Activated naive CD4-positive, alpha-beta T cell treated with anti-CD3 and anti-CD28 coated beads, Interleukin-2, amount 50 U/mL, for 24 hours (primary cell): ENCODE measurements at regions not wholly inside any gene's neighbourhood (a gene's known extent, or its start where the extent isn't known, plus 50 kb on each side); places are given as distances from the start of the nearest gene placed in this dataset.

Source experiments
- H3K27ac Mint-ChIP-seq: one replicate; pipeline ENCODE4 v1.8.0; 2021; ENCODE audit warnings: mild to moderate bottlenecking, mixed read lengths
- H3K27me3 Mint-ChIP-seq: one replicate; pipeline ENCODE4 v1.8.0; 2021; ENCODE audit warnings: mixed read lengths
- H3K36me3 Mint-ChIP-seq: one replicate; pipeline ENCODE4 v1.8.0; 2021; ENCODE audit warnings: mixed read lengths
- H3K4me1 Mint-ChIP-seq: one replicate; pipeline ENCODE4 v1.8.0; 2021; ENCODE audit warnings: mixed read lengths
- H3K4me3 Mint-ChIP-seq: one replicate; pipeline ENCODE4 v1.8.0; 2021; ENCODE audit warnings: mild to moderate bottlenecking, mixed read lengths
- H3K9me3 Mint-ChIP-seq: one replicate; pipeline ENCODE4 v1.8.0; 2021; ENCODE audit warnings: mixed read lengths

DNA sequence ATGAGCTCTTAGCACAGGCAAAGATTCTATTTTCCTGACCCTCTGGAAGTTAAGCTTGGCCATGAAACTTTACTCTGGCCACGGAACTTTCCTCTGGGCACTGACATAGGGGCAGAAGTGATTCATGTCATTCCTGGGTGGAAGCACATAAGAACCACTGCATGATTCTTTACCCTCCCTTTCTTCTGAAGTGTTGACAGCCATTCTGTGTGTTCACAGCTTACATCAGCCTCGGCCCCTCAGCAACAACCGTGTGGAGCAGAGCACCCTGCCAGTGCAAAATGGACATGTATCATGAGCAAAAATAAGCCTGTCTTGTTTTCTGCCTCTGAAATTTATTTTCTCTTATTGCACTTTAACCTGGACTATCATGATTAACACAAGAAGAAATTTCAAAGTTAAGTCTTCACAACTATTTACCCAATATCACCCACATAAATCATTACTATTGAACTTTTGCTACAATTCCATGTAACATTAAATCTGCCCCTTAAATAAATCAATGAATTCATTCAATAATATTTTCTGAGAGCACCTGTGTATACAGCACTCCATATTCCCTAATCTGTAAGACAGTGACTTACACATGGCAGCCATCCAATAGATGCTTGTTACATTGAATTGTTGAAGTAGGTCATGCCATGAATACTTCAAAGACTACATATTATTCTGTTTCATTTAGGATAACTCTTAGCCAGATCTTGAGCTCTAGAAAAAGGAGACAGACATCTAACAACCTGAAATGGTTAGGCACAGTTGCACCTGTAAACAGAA is 531.9 kb downstream of the IRS1 start:
- Mint-ChIP-seq H3K27ac (no peak overlapping the region), H3K27me3 (peaks cover 21% of the 10 kb centered on the region), H3K36me3 (no peaks in the 10 kb centered on the region), H3K4me3 (no peak overlapping the region), H3K9me3 (peaks cover 4% of the 10 kb centered on the region), H3K4me1 (no peaks in the 10 kb centered on the region)

DNA sequence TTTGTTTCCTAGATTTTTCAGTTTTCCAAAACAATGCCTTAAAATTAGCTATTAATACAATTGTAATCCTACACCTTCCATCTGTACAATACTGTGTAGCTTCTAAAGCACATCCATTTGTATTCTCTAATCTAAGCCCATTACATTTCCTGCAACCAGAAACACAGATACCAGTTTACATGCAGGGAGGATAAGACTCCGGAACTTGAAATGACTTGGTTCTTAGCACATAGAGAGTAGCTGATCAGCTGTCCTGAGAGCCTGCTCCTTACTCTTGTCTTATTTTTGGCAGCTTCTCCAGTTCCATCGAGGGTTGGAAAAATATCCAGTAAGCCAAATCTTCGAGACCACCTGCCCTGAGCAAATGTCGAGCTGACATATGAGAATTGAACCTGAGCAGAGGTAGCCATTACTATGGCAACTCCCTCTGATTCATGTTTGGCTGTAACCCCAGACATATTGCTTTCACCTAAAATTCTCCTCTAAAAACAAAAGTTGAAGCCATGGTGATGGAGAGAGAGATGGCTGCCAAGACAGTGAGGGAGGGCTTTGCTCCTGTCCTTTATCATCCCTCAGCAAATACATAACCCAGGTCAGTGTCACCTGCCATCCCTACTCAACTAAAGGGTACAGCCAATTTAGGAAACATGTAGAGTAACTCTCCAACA is 542.8 kb downstream of the IRS1 start:
- no peak overlapping the region for H3K4me3 Mint-ChIP-seq
- H3K27me3 Mint-ChIP-seq = peaks cover 12% of the 10 kb centered on the region
- H3K27ac Mint-ChIP-seq = no peak overlapping the region
- H3K4me1 Mint-ChIP-seq = no peaks in the 10 kb centered on the region
- no peaks in the 10 kb centered on the region for H3K9me3 Mint-ChIP-seq
- no peaks in the 10 kb centered on the region for H3K36me3 Mint-ChIP-seq

DNA sequence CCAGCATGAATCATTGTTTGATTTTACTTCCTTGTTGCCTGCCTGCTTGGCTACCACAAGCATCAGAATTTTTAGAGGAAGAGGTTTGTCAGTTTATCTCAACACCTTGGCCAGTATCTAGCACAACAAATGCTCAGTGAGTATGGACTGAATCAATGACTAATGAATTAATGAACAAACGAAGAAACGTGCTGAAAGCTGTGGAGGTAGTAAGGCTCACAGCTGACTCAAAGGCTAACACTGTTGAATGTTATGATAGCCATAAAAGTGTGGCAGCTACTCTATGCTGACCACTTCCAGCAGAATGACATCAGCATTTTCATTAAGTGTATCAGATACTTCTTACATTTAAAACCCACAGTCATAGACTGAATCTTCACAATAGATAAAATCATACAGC is 543.4 kb downstream of the IRS1 start:
- Mint-ChIP-seq H3K27me3 (peaks cover 12% of the 10 kb centered on the region), H3K4me1 (no peaks in the 10 kb centered on the region), H3K36me3 (no peaks in the 10 kb centered on the region), H3K27ac (no peak overlapping the region), H3K9me3 (no peaks in the 10 kb centered on the region), H3K4me3 (no peak overlapping the region)

DNA sequence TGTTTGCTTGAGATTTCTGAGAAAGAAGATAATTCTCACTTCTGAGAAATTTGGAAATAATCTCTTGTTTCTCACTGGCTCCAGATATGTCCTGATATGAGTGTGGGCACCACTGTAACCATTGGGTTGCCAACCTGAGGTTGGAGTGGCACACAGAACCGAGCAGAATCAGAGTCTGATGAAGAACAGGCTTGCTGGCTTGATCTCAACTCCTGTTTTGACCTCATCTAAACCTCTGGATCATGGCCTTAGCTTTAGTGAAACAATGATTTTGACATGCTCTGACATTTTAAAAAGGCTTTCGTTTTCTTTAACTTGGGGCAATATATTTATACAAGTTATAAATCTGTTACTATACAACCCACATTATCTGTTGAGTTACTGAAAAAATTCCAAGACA is 548.0 kb downstream of the IRS1 start:
- no peak overlapping the region for H3K4me3 Mint-ChIP-seq
- no peaks in the 10 kb centered on the region for H3K9me3 Mint-ChIP-seq
- peaks cover 13% of the 10 kb centered on the region for H3K27me3 Mint-ChIP-seq
- no peak overlapping the region for H3K27ac Mint-ChIP-seq
- no peaks in the 10 kb centered on the region for H3K36me3 Mint-ChIP-seq
- H3K4me1 Mint-ChIP-seq = no peaks in the 10 kb centered on the region

DNA sequence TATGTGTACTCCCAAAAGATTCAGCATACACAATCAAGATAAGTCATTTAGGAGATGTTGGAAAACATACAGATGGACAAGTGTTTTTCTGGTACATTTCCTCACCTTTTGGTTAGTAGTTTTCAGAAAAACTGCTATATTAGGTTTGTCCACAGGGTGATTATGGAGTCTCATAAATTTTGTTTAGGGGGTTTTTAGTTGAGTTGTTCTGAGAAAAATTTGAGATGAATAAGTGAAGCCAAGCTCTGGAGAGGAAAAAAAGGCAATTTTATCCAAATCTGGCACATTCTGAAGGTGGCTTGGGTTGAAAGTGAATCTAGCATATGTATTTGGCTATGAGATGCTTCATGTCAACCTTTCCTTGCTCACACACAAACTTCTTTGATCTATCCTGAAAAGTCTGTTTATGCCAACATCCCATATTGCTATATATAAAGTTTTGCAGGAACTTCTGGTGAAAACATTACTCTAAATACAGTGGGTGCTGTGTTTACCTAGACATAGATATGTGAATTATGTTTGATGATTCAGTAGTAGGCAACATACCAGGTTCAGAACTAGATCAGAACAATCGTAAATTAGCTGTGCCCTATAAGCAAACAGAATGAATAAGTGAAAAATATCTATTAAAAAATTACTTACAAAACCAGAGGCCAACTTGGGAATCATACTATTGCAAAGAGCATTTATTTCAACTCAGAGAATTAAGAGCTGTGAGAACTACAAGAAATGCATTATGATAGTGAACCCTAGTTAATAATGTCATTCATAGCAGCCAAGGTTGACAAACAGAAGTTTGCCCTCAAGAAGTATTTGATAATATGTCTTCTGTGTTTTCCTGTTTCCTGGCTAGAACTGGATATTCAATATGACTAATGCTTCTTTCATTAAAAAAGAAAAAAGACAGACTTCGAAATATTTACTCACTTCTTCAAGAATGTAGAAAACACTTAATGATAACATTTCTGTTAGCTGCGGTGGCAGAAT is 552.0 kb downstream of the IRS1 start:
- Mint-ChIP-seq H3K4me3 (no peak overlapping the region), H3K27ac (no peak overlapping the region), H3K36me3 (no peaks in the 10 kb centered on the region), H3K9me3 (peaks cover 5% of the 10 kb centered on the region), H3K27me3 (peaks cover 13% of the 10 kb centered on the region), H3K4me1 (no peaks in the 10 kb centered on the region)

DNA sequence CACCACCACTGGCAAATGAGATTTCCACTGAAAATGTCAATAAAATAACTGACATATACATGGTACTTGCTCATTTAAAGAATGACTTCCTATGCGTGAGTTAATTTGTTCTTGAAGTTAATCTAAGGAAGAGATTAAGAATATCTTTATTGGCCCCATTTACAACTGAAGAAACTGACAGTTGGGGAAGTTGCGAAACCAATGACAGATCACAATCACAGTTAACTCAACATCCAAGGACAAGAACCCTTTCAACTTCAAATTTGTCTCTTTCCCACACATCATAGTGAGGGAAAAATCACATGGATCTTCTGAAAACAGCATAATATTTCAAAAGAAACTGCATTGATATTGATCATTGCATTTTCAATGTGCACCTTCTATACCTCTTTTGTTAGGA is 565.4 kb downstream of the IRS1 start:
- no peaks in the 10 kb centered on the region for H3K36me3 Mint-ChIP-seq
- H3K27me3 Mint-ChIP-seq = peaks cover 5% of the 10 kb centered on the region
- no peaks in the 10 kb centered on the region for H3K4me1 Mint-ChIP-seq
- no peak overlapping the region for H3K4me3 Mint-ChIP-seq
- no peak overlapping the region for H3K27ac Mint-ChIP-seq
- H3K9me3 Mint-ChIP-seq = no peaks in the 10 kb centered on the region

DNA sequence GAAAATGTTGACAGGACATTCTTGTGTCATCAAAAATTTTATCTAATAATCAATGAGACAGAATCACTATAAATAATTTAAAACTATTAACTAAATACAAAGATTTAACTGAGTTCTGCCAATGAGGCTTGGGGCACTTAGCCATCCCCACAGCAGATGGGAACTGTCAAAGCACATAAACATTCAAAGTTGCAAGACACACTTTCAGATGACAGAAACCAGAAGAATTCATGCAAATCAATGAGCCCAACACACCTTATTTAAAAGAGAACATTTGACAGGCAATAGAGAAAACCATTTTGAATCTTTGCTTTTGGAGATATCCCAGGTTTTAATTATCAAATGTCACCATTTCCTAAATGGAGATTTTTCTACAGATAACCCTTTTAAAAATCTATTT is 566.2 kb downstream of the IRS1 start:
- Mint-ChIP-seq H3K9me3 (no peaks in the 10 kb centered on the region), H3K36me3 (no peaks in the 10 kb centered on the region), H3K4me1 (no peaks in the 10 kb centered on the region), H3K27me3 (peaks cover 5% of the 10 kb centered on the region), H3K4me3 (no peak overlapping the region), H3K27ac (no peak overlapping the region)

DNA sequence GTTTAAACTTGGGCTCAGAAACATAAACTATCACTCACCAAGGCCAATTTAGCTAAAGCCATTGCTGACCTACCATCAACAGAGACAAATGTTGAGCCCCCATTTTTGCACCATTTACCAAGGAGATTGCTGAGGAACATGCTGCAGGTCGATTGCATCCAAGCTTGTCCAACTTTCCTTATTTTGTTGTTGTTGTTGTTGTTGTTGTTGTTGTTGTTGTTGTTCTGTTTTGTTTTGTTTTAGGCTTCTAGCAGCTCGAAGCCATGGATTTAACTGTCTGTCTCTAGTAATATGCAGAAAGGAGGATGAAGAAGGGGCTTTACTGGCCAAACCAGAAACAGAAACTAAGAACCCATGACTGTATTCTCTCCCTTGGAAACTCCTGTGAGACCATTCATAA is 571.5 kb downstream of the IRS1 start:
- Mint-ChIP-seq H3K36me3 (no peaks in the 10 kb centered on the region), H3K4me3 (no peak overlapping the region)

DNA sequence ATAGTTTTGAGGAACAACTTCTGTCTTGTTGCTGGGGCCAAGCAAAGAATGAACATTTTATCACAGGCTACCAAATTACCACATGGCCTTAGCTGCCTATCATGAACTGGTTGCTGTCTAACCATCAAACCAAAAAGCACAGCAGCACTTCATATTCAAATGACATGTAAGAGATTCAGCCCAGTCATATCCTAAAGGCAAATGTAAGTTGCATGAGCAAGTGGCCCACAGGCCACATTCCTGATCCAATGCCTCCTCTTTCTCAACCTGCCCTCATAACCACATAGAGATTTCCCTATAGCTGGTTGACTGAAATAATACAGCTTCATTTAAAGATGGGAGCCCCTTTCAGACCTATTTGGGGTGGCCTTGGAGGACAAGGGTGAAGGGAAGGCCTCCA is 572.3 kb downstream of the IRS1 start:
- Mint-ChIP-seq H3K4me1 (no peaks in the 10 kb centered on the region), H3K9me3 (no peaks in the 10 kb centered on the region), H3K27me3 (peaks cover 11% of the 10 kb centered on the region), H3K27ac (no peak overlapping the region), H3K36me3 (no peaks in the 10 kb centered on the region), H3K4me3 (no peak overlapping the region)

More for the DNA sequence above, 571.5 kb downstream of the IRS1 start:
- Mint-ChIP-seq H3K9me3 (no peaks in the 10 kb centered on the region), H3K27ac (no peak overlapping the region), H3K4me1 (no peaks in the 10 kb centered on the region), H3K27me3 (peaks cover 9% of the 10 kb centered on the region)

DNA sequence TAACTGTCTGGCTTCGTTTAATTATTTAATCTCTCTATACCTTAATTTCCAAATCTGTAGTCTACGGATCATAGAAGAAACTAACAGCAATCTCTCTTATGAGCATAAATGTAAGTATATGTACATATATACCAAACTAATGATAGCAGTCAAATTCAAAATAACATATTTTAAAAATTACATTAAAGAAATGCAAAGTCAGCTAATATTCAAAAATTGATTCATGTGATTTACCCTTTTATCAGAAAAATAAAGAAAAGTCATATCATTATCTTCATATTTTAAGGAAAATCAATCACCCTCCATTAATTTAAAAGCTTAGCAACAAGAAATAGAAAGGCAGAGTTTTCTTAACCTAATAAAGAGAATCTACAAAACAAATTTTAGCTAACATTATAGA is 575.9 kb downstream of the IRS1 start:
- no peak overlapping the region for H3K4me3 Mint-ChIP-seq
- no peaks in the 10 kb centered on the region for H3K36me3 Mint-ChIP-seq
- H3K27me3 Mint-ChIP-seq = peaks cover 9% of the 10 kb centered on the region
- H3K9me3 Mint-ChIP-seq = no peaks in the 10 kb centered on the region
- no peak overlapping the region for H3K27ac Mint-ChIP-seq
- no peaks in the 10 kb centered on the region for H3K4me1 Mint-ChIP-seq

DNA sequence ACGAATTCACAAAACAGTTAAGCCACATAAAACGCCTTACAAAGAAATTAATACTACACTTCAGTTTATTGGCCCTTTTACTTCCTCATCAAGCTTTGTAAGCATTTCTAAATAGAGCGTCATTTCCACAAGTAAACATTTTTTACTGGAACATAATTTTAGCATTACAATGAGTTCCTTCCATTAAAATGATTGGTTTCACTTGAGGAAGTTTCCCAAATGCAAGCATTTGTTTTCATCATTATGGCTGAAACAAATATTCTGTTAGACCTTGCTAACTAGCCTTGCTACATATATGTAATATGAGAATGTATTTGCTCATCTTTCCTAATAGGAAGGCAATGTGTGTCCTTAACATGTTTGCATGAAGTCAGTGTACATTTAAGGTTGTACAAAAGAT is 579.1 kb downstream of the IRS1 start:
- H3K4me1 Mint-ChIP-seq = peaks cover 4% of the 10 kb centered on the region
- H3K36me3 Mint-ChIP-seq = no peaks in the 10 kb centered on the region
- peaks cover 9% of the 10 kb centered on the region for H3K27me3 Mint-ChIP-seq
- H3K4me3 Mint-ChIP-seq = no peak overlapping the region
- no peaks in the 10 kb centered on the region for H3K9me3 Mint-ChIP-seq
- H3K27ac Mint-ChIP-seq = no peak overlapping the region

DNA sequence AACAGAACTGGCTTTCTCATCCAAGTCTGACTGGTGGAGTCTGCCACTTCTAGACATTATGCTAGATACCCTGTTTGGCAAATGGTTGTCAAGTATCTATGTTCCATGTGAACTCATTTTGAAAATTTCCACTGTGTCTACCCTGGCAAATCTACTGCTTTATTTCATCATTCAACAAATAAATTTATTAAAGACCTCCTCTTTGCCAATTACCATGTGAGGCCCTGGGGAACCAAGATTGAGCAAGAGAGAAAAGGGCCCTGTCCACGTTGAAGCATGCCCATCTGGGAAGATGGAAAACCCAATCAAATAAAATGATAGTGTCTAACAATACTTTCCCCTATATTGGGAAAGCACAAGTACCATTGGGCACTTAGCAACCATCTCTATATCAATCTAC is 582.4 kb downstream of the IRS1 start:
- H3K27me3 Mint-ChIP-seq = peaks cover 3% of the 10 kb centered on the region
- no peaks in the 10 kb centered on the region for H3K9me3 Mint-ChIP-seq
- no peak overlapping the region for H3K27ac Mint-ChIP-seq
- H3K36me3 Mint-ChIP-seq = no peaks in the 10 kb centered on the region
- H3K4me3 Mint-ChIP-seq = no peak overlapping the region
- H3K4me1 Mint-ChIP-seq = peaks cover 4% of the 10 kb centered on the region

DNA sequence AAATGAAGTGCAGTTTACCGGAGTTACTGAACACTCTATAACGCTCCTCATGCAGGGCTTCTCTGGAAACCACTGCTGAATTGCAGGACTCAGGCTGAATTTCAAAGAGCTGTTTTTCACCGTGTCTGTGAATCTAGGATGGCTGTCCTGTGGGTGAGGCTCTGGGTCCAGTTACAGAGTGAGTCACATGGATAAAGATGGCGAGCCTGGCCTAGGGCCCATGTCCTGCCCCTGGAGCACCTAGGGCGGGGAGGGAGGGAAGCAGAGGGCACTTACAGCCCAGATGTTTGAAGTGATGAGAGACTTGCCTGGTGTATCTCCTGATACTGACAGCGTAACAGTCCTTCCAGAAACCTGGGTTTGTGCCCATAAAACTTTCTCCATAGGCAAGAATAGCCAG is 583.0 kb downstream of the IRS1 start:
- Mint-ChIP-seq H3K9me3 (no peaks in the 10 kb centered on the region), H3K27me3 (peaks cover 3% of the 10 kb centered on the region), H3K4me3 (no peak overlapping the region), H3K4me1 (peaks cover 4% of the 10 kb centered on the region), H3K27ac (no peak overlapping the region), H3K36me3 (no peaks in the 10 kb centered on the region)

DNA sequence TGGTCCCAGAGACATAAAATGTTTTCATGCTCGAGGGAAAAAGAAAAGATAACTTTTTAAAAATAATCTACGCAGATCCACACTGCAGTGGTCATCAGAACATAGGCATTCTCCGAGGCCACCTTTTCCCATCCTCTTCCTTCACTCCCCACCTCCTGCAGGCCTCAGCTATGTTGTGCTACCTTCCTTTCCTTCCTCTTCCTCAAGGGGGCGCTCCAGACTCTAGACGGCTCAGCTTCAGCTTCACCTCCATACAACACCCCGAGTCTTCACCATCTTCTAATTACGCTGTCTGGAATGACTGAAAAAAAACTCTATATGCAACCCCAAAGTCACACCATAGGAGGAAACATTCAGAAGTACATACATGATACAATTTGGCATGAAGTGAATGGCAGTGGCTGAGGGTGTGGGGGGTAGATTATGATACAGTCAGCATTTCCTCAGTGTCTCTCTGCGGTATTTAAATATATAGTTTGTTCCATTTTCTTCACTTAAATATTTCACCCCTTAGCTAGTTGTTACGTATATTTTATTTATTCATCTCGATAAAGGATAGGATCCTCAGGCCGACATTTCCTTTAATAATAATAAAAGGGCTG is 583.6 kb downstream of the IRS1 start:
- Mint-ChIP-seq H3K9me3 (no peaks in the 10 kb centered on the region), H3K4me1 (peaks cover 4% of the 10 kb centered on the region), H3K36me3 (no peaks in the 10 kb centered on the region), H3K27ac (no peak overlapping the region), H3K27me3 (peaks cover 3% of the 10 kb centered on the region), H3K4me3 (no peak overlapping the region)

DNA sequence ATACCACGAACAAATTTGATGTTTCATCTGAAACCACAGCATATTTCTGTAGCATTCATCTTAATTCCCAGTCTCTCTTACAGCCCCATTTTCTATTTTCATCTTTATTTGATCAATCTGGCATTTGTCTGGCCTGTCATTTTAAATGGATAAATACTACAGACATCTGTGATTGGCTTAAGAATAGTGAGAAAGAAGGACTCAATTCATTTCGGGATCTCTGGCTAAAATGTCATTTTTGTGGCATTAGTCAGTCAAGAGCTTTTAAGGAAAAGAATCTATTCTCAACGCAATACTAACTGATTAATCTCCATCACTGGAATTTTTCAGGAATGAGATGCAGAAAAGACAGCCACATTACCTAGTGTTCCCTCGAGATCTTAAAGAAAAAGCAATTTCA is 585.9 kb downstream of the IRS1 start:
- peaks cover 4% of the 10 kb centered on the region for H3K4me1 Mint-ChIP-seq
- no peaks in the 10 kb centered on the region for H3K27me3 Mint-ChIP-seq
- H3K36me3 Mint-ChIP-seq = no peaks in the 10 kb centered on the region
- H3K27ac Mint-ChIP-seq = no peak overlapping the region
- H3K4me3 Mint-ChIP-seq = no peak overlapping the region
- H3K9me3 Mint-ChIP-seq = no peaks in the 10 kb centered on the region
